ENCODE measurements at regions not wholly inside any gene's neighbourhood (a gene's known extent, or its start where the extent isn't known, plus 50 kb on each side); places are given as distances from the start of the nearest gene placed in this dataset.

GRCh38 chr5:154664869-154665268, 90.3 kb upstream of the LARP1 start:
- no peaks in the 10 kb centered on the region for H3K27me3 ChIP-seq (ENCODE audit: insufficient read depth, low read length)
- no peak for DNase-seq (ENCODE audit: low read depth, low spot score)
- intact Hi-C loops (cut with micrococcal nuclease) = no loop called here
- no peak for TF ChIP-seq POLR2AphosphoS5 (IDR thresholded peaks at IDR 0.05; ENCODE audit: low read depth, low read length)
- TF ChIP-seq MAX (IDR thresholded peaks at IDR 0.05) = no peak
- TF ChIP-seq CTCF (IDR thresholded peaks at IDR 0.05 in 2 of 3, conservative IDR thresholded peaks at IDR 0.05 in 1 of 3; ENCODE audit: borderline replicate concordance in 1 of 3, insufficient read depth in 1 of 3, low read depth in 2 of 3, low read length in 2 of 3) = no peak
- TF ChIP-seq ATF3 (IDR thresholded peaks at IDR 0.05) = no peak
- TF ChIP-seq TCF7L2 (IDR thresholded peaks at IDR 0.05; ENCODE audit: borderline replicate concordance, extremely low read depth, insufficient read depth, insufficient read length) = no peak
- TF ChIP-seq EZH2phosphoT487 (IDR thresholded peaks at IDR 0.05; ENCODE audit: borderline replicate concordance) = no peak
- no peak for TF ChIP-seq FOSL1 (IDR thresholded peaks at IDR 0.05; ENCODE audit: low read depth)
- no peak for TF ChIP-seq YY1 (IDR thresholded peaks at IDR 0.05; ENCODE audit: extremely low read depth, insufficient replicate concordance, low read depth, low read length)
- ChIA-PET POLR2A (no interaction called here), RAD21 (ENCODE audit: low non-redundant PET in 1 of 2, low total read pairs in 2 of 2, uncharacterized antibody in 2 of 2, unreplicated experiment in 2 of 2) (no interaction called here), CTCF (no interaction called here)
- H3K36me3 ChIP-seq (ENCODE audit: control insufficient read depth in 1 of 2, insufficient read depth in 2 of 2, low read length in 2 of 2) = no peaks in the 10 kb centered on the region
- H2AFZ ChIP-seq (ENCODE audit: low read depth, low read length, poor library complexity, severe bottlenecking) = no peak overlapping the region
- no peaks in the 10 kb centered on the region for H3K9me2 ChIP-seq (ENCODE audit: insufficient read depth)
- H3K4me1 ChIP-seq (ENCODE audit: control insufficient read depth in 1 of 2, insufficient read depth in 2 of 2, low read length in 2 of 2) = no peaks in the 10 kb centered on the region
- no peak for ATAC-seq
- no peaks in the 10 kb centered on the region for H3K79me2 ChIP-seq (ENCODE audit: insufficient read depth, low read length)
- no TSS peak for BruUV-seq (replicated peaks)
- H3K4me3 ChIP-seq (replicated peaks in 1 of 2; ENCODE audit: low read depth in 1 of 2, low read length in 2 of 2) = no peak overlapping the region
- no peak overlapping the region for H3K27ac ChIP-seq (ENCODE audit: low read depth, low read length)
- no peak overlapping the region for H3K9ac ChIP-seq (ENCODE audit: low read length)
- no peak overlapping the region for H3K4me2 ChIP-seq (ENCODE audit: low read length)
- H3K9me3 ChIP-seq (ENCODE audit: control insufficient read depth in 1 of 2, insufficient read depth in 1 of 2, low read depth in 1 of 2, low read length in 2 of 2) = peaks cover 6 to 8% of the 10 kb centered on the region in 2 experiments; a peak in 2 of 4 replicates
- no peaks in the 10 kb centered on the region for H4K20me1 ChIP-seq (ENCODE audit: insufficient read depth)
